ENCODE measurements at regions not wholly inside any gene's neighbourhood (a gene's known extent, or its start where the extent isn't known, plus 50 kb on each side); places are given as distances from the start of the nearest gene placed in this dataset.
"Not testable (repeated sequence)": the region's sequence is repeated elsewhere in the genome, so short reads cannot be mapped to it uniquely, and the experiment has no call there.

GRCh38 chr6:51105357-51105756 is 286.7 kb downstream of the TFAP2B start:
- no peak for DNase-seq
- in situ Hi-C loops (cut with HindIII; ENCODE audit: low pct_ligation_motif_present, low pct_unique_long_range_greater_than_20kb, low sequenced_read_pairs), result no loop called here

DNA sequence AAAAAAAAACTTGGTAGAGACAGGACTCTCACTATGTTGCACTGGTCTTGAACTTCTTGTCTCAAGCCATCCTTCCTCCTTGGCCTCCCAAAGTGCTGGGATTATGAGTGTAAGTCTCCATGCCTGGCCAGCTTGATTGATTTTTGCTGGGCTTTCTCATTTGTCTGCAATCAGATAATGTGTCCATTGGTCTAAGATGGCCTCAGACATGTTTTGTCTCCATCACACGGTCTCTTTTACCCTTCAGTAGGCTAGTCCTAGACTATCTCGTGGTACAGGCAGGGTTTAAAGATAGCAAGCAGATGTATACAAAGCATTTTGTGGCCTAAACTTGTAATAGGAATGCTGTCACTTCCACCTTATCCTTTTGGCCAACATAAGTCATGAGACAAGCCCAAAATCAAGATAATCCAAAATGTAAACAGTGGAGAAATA is 289.1 kb downstream of the TFAP2B start:
- in situ Hi-C loops (cut with HindIII; ENCODE audit: low pct_ligation_motif_present, low pct_unique_long_range_greater_than_20kb, low sequenced_read_pairs), result no loop called here

DNA sequence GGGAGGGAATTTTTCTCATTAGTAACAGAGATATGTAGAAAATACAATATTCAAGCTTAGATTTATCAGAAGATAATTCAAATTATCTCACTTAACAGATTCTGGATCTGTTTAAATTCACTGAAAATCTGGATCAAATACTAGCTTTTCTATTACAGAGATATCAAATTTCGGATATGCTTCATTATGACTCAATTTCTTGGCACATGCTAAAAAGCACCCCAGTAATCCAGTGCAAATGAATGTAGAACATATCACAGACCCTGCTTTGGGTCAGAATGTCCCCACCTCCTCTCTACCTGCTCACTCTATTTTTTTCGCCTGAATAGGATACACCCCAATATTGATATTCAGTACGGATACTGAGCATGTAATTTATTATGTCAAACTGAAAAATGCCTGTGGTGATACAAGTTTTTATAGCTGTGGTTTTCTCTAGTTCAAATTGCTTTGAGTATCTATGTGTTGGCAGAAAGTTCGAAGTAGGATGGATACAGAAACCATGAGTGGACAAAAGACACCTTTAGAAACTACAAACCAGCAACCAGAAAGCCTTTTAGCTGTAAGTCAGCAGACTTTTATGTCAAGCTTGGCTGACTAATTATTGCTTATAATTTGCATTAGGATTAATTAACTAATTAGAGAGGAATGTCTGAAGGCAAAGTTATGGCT is 290.0 kb downstream of the TFAP2B start:
- in situ Hi-C loops (cut with HindIII; ENCODE audit: low pct_ligation_motif_present, low pct_unique_long_range_greater_than_20kb, low sequenced_read_pairs), result no loop called here
- DNase-seq, result no peak

More for the DNA sequence above, 289.1 kb downstream of the TFAP2B start:
- no peak for DNase-seq

GRCh38 chr6:51112731-51113130 is 294.1 kb downstream of the TFAP2B start:
- no peak for DNase-seq
- in situ Hi-C loops (cut with HindIII; ENCODE audit: low pct_ligation_motif_present, low pct_unique_long_range_greater_than_20kb, low sequenced_read_pairs), result no loop called here

DNA sequence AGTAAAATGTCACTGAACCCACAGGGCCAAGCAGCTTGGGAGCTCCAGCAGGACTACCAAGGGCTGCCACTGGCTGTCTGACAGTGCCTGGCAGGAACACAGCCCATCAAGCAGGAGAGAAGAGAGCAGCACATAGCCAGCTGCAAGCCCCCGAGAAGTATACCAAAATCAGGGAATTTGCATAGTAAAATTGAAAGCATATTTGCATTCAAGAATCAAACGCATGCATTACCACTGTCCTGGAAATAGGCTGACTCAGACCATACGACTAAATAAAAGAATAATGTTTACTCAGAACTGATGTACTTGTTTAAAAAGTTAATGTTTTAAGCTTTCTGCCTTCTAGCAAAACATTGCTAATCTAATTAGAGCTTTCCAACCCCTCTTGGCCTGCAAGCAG is 298.1 kb downstream of the TFAP2B start:
- DNase-seq, result no peak
- in situ Hi-C loops (cut with HindIII; ENCODE audit: low pct_ligation_motif_present, low pct_unique_long_range_greater_than_20kb, low sequenced_read_pairs), result no loop called here

- DNase-seq, result no peak
- in situ Hi-C loops (cut with HindIII; ENCODE audit: low pct_ligation_motif_present, low pct_unique_long_range_greater_than_20kb, low sequenced_read_pairs), result no loop called here
Measured at GRCh38 chr6:51118792-51119191, 300.1 kb downstream of the TFAP2B start.

- in situ Hi-C loops (cut with HindIII; ENCODE audit: low pct_ligation_motif_present, low pct_unique_long_range_greater_than_20kb, low sequenced_read_pairs), result no loop called here
- DNase-seq, result no peak
Measured at GRCh38 chr6:51120016-51120415, 301.3 kb downstream of the TFAP2B start.

GRCh38 chr6:51121380-51121976 is 302.8 kb downstream of the TFAP2B start:
- in situ Hi-C loops (cut with HindIII; ENCODE audit: low pct_ligation_motif_present, low pct_unique_long_range_greater_than_20kb, low sequenced_read_pairs); DNase-seq: not testable (repeated sequence)

DNA sequence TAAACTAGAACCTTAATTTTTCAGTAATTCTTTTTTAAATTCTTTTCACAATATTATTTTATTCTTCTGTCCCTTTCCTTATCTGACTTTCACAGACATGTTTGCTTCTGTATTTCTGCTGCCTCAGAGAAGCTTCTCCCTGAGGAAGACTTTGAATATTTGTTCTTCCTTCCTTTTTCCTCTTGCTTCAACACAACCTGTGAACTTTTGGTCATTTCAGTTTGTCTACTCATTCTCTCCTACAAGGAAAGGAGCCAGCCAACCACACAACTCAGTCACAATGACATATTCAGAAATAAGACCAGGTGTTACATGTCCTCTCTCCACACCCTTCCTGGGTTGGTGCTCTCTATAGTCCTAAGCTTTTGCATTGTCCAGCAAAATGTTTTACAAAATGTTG is 310.4 kb downstream of the TFAP2B start:
- no peak for DNase-seq
- in situ Hi-C loops (cut with HindIII; ENCODE audit: low pct_ligation_motif_present, low pct_unique_long_range_greater_than_20kb, low sequenced_read_pairs), result no loop called here

- no peak for DNase-seq
- in situ Hi-C loops (cut with HindIII; ENCODE audit: low pct_ligation_motif_present, low pct_unique_long_range_greater_than_20kb, low sequenced_read_pairs), result no loop called here
Measured at GRCh38 chr6:51137777-51138176, 319.1 kb downstream of the TFAP2B start.

DNA sequence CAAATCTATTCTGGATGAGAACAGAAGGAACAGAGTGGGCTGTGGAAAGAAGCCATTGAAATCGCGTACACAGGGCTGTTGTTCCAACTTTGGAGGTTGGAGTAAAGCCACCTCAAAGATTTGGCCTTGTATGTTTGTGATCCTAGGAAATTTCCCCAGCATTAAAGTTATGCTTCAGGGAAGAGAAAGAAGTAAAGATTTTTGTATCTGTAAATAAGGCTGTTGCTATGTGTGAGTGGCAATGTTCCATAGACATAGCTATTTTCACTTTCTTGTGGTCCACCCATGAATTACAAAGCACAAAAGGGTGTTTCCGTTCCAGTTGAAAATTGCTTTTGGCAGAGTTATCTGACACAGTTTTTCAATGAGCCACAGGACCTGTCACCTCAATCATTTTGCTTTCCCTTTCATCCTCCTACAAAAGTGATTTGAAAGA is 321.3 kb downstream of the TFAP2B start:
- DNase-seq, result no peak
- in situ Hi-C loops (cut with HindIII; ENCODE audit: low pct_ligation_motif_present, low pct_unique_long_range_greater_than_20kb, low sequenced_read_pairs), result no loop called here

DNA sequence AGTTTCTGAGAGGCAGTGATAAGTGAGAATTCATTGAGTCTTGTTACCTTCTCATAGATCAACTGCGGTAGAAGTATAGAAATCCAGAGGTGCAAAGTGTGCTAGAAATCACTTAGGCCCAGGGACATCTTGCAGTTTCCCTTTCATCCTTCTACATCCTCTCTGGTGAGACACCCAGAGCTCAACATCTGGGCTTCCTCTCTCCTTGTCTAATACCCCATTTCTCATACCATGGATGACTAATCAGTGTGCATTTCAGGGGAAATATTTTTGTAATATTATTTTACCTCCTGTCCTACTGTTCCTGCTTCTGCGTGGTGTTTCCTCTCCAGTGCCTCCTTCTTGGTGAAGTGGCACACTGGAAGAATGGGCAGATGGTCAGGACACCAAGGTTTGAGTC is 322.4 kb downstream of the TFAP2B start:
- no peak for DNase-seq
- in situ Hi-C loops (cut with HindIII; ENCODE audit: low pct_ligation_motif_present, low pct_unique_long_range_greater_than_20kb, low sequenced_read_pairs), result no loop called here

DNA sequence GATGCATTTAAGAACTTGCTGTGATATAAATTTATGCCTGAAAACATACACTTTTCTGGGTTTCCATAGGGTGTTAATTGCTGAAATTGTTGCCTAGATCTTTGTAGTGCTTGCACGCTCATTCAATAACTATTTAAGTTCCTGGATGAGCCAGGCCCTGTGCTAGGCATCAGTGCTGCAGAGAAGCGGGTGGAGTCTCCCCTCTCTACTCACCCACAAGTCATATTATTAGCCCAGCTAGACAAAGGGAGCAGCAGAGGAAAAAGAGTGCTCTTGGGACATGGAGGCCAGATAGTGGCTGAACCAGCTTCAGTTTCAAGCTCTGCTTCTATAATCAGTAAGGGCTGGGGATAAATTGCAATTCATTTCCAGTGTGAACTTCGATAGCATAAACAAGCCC is 329.1 kb downstream of the TFAP2B start:
- in situ Hi-C loops (cut with HindIII; ENCODE audit: low pct_ligation_motif_present, low pct_unique_long_range_greater_than_20kb, low sequenced_read_pairs), result no loop called here
- no peak for DNase-seq

DNA sequence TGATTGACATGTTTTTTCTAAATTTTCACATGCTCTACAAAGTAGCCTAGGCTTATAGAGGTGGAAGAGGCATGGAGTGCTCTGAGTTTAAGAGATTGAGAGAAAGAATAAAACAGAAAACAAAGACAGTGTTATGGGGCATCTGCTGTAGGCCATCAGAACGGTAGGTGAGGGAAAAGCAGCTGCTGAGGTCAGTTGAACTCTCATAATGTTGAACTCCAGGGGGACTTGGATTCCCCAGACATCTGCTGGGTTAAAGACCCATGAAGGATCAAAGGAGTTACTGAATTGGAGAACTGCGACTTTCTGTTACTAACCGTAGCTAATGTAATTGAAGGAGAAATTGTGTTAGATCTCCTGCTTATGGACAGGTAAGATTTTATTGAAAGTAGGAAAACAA is 333.9 kb downstream of the TFAP2B start:
- no peak for DNase-seq
- in situ Hi-C loops (cut with HindIII; ENCODE audit: low pct_ligation_motif_present, low pct_unique_long_range_greater_than_20kb, low sequenced_read_pairs), result no loop called here

GRCh38 chr6:51153109-51153508 is 334.4 kb downstream of the TFAP2B start:
- no peak for DNase-seq
- in situ Hi-C loops (cut with HindIII; ENCODE audit: low pct_ligation_motif_present, low pct_unique_long_range_greater_than_20kb, low sequenced_read_pairs), result no loop called here

DNA sequence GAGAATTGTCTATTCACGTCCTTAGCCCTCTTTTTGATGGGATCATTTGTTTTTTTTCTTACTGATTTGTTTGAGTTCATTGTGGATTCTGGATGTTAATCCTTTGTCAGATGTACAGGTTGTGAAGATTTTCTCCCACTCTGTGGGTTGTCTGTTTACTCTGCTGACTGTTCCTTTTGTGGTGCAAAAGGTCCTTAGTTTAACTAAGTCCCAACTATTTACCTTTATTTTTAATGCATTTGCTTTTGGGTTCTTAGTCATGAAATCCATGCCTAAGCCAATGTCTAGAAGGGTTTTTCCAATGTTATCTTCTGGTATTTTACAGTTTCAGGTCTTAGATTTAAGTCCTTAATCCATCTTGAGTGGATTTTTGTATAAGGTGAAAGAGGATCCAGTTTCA is 336.3 kb downstream of the TFAP2B start:
- in situ Hi-C loops (cut with HindIII; ENCODE audit: low pct_ligation_motif_present, low pct_unique_long_range_greater_than_20kb, low sequenced_read_pairs); DNase-seq: not testable (repeated sequence)

DNA sequence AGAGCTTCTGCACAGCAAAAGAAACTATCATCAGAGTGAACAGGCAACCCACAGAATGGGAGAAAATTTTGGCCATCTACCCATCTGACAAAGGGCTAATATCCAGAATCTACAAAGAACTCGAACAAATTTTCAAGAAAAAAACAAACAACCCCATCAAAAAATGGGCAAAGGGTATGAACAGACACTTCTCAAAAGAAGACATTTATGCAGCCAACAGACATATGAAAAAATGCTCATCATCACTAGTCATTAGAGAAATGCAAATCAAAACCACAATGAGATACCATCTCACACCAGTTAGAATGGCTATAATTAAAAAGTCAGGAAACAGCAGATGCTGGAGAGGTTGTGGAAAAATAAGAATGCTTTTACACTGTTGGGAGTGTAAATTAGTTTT is 340.6 kb downstream of the TFAP2B start:
- in situ Hi-C loops (cut with HindIII; ENCODE audit: low pct_ligation_motif_present, low pct_unique_long_range_greater_than_20kb, low sequenced_read_pairs); DNase-seq: not testable (repeated sequence)

DNA sequence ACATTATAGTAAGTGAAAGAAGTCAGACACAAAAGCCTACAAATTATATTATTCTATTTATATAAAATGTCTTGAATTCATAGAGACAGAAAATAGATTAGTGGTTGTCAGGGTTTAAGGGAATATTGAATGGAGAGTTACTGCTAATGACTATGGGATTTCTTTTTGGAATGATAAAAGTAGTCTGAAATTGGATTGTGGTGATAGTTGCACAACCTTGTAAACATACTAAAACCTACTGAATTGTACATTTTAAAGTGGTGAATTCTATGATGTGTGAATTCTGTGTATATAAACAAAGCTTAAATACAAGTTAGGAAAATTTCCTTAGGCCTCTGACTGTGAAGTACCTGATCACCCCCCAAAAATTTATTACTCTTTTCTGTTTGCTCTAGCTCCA is 343.1 kb downstream of the TFAP2B start:
- in situ Hi-C loops (cut with HindIII; ENCODE audit: low pct_ligation_motif_present, low pct_unique_long_range_greater_than_20kb, low sequenced_read_pairs), result no loop called here

GRCh38 chr6:51163843-51164529 is 345.3 kb downstream of the TFAP2B start:
- no peak for DNase-seq
- in situ Hi-C loops (cut with HindIII; ENCODE audit: low pct_ligation_motif_present, low pct_unique_long_range_greater_than_20kb, low sequenced_read_pairs), result no loop called here

More for the DNA sequence above, 343.1 kb downstream of the TFAP2B start:
- DNase-seq, result no peak

- DNase-seq, result no peak
- in situ Hi-C loops (cut with HindIII; ENCODE audit: low pct_ligation_motif_present, low pct_unique_long_range_greater_than_20kb, low sequenced_read_pairs), result no loop called here
Measured at GRCh38 chr6:51166914-51167313, 348.2 kb downstream of the TFAP2B start.

All from ACHN (cell line).